AG08395 (cell line): ENCODE measurements at regions not wholly inside any gene's neighbourhood (a gene's known extent, or its start where the extent isn't known, plus 50 kb on each side); places are given as distances from the start of the nearest gene placed in this dataset.
"Not testable (repeated sequence)": the region's sequence is repeated elsewhere in the genome, so short reads cannot be mapped to it uniquely, and the experiment has no call there.

Experiments used
- DNase-seq: peaks from one replicate; pipeline ENCODE4 v3.0.0; 2012; ENCODE audit warnings: mixed read lengths, low spot score

DNA sequence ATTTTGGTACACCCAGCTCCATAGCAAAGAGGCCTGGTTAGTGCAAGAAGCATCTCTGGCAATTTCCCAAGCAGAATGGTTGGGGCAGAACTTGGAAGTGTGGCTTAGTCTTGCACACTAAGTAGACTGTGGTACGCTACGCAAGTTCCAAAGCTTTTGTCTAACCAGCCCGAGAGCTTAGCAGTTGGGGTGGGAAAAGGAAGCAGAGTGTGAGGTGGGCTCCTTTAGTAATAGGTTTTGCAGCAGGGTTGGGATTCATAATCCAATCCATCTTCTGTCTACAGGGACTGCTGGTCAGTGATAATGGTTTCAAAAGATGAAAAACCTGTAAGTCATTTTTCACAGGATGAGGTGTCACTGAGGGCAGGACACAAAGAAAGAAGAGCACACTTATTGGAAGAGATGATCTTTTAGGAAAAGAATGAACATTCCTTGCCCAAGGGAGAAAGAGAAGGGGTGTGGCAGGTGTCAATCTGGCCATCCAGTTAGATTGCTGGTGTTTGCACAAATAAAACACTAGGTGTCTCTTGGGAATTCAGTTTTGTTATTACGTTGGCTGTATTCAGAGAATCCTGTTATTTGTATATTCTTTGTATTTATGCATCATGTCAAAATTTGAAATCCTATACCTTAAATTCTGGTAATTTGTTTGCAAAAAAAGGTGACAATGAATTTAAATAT, 244.3 kb downstream of the GPAT3 start:
- DNase-seq, result no peak

DNA sequence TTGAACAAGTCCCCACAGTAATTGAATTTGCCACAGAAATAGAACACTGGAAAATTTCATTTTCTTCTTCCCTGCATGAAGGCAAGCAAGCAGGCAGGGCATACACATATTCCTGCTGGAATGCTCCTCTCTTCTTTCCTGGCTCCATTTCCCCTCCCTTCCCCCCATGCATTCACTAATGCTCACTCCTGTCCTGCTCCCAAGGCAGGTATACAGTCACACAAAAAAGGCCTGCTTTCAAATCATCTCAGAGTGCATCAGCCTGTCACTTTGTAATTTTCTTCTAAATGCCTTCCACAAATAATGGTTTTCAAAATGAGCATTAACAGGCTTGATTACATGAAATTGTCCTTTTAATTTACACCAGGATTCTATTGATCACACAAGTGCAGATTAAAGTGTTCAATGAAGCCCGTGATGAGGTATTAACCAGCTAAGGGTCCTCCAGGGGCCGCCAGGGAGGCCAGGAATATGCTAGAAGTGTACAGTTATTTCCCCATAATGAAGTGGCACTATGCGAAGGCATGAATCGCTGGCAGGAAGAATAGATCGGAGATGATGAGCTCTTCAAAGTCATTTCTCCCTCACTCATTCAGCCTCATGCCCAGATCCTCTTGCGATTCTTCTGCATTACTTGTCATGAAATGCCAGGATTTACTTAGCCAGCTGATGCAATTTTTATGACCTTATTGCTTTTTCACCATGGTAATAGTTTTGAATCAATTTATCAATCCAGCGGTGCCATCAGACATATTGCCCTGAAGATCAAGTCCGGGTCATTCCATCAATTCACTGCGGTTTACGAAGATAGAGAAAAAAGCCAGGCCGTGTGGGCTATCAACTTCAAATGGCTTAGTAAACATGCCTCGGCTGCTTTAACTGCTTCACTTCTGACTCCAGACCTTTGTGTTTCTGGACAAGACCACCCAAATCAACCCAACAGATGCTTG, 243.5 kb downstream of the GPAT3 start:
- DNase-seq, result no peak

DNA sequence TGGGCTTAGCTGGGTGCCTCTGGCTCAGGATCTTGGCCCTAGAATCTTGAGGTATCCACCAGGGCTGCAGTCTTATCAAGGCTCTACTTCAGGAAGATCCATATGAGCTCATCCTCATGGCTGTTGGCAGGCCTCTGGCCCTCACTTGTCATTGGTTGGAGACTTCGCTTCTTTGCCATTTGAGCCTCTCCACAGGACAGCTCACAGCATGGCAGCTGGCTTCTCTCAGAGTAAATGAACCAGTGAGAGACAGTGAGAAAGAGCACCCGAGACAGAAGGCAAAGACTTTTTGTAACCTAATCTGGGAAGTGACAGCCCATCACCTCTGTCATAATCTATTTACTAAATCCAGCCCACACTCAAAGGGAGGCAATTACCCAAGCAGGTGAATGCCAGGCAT, 236.8 kb downstream of the GPAT3 start:
- no peak for DNase-seq

DNA sequence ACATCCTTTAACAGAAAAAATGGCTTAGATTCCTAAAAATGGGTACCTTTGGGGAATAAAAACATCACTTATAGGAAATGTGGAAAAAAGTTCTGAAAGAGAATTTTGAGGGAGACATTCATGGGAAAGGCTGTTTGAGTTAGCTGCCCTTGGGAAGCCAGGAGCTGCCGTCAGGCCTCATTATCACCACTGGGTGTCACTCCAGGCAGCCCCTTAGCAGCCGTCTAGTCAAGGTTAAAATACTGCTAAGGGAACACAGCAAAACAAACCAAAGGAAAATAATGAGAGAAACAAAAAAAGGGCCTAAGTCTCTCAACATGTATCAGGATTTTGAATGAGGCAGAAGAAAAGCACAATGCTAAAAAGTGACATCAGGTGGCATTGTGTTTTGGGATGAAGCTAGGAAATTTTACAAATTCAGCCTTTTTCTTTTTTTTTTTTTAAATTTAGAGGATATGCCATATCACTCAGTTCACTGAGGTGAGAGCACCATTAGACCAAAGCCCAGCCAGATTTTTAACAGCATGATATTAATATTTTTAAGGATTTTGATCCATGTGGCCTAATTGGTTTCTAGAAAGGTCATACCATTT, 235.3 kb downstream of the GPAT3 start:
- peak; percentile 88 for DNase-seq

DNA sequence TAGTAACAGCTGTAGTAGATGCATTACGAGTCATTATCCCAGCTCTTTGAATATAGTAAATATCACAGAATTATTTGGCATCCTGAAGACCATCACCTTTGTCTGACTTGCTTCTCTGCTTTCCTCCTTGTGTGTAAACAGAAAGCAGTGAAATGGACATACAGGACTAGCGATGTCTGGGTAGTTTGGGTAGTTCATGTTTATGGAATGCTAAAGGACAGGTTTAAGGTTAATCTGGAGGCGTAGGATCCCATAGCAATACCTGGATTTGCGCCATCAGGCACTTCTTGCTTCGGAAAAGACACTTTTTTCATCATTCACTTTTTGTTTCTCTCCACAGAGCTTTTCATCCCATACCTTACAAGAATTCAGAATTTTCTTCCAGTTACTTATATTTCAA, 232.2 kb downstream of the GPAT3 start:
- no peak for DNase-seq

DNA sequence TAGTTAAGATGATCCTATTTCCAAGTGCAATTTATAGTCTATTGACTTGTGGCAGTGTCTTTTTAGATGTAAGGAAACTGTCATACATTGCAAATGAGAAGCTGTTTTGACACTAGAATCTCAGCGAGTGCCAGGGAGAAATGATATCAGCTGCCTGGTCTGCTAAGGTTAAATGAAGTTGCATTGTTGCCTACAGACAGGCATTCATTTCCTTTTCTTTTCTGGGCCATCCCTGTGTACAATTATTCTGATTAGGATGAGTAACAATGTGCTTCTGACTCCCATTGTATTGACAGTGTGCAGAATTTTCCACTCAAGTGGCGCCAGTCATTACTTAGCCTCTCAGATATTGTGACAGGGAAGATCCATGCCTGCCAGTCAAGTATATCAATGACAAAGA, 231.2 kb downstream of the GPAT3 start:
- no peak for DNase-seq

DNA sequence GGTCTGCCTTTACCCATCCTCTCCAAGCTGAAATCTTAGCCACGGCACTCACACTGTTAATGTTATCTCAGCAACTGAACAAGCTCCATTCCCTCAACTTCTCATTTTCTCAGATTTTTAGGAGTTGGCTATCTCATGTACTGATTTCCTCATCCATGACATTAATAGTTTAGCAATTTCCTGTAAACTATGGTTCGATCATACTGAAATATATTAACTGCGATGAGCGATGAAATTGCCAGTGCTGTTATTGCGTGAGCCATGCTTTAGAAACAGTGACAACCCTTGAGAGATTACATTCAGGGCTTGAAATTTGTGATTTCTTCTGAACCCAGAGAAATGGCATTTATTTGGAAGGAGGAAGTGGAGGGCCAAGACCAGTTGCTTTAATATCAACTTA, 223.7 kb downstream of the GPAT3 start:
- DNase-seq, result no peak

DNA sequence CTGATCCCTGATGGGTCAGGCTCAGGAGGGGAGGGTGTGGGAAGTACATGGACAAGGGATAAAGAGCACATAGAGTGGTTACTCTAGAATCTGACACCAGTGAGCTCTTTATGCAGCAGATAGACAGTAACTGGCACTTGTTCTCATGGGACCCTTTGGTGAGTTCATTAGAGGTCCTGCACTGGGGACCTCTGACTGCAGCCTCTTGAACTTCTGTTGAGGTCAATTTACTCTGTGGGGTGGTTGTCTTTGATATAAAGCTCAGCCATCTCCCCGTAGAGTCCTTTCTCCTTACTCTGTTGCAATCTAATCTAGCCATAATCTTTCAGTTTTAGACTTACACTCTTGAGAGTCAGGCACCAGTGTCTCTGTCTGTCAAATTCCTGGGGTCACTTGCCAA, 222.4 kb downstream of the GPAT3 start:
- DNase-seq, result no peak

DNA sequence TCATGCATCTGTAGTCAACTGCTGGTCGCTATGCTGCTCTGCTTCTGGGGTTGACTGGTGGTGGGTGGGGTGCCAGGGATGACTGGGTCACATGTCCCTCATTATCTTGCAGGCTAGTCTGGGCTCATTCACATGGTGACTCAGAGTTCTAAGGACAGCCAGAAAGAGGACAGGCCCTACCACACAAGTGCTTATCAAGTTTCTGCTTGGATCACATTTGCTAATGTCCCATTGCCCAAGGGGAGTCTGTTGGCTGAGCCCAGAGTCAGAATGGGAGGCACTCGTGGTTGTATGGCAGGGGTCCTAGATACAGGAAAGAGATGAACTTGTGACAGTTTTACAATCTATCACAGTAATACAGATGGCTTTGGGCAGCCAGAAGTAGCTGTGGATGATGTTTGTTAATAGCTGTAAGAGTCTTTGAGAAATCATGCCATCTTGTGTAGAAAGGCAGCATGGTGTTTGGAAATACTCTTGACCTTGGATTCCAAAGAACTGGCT, 221.3 kb downstream of the GPAT3 start:
- DNase-seq, result peak; percentile 70

DNA sequence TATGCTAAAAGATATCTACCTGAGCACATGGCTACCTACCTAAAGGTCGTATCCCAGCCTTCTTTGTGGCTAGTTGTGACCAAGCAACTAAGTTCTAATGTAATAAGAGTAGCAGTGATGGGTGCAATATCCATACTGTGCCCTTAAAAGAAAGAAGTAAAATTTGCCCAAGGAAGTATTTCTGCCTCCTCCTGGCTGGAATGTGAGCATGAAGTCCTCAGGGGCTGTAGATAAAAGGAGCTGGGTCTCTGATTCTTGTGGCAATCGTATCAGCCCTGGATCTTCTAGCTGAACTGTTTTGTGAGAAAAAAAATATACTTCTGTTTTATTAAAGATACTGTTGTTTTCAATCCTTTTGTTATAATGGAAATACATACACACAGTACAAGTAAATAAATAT, 217.4 kb downstream of the GPAT3 start:
- no peak for DNase-seq

DNA sequence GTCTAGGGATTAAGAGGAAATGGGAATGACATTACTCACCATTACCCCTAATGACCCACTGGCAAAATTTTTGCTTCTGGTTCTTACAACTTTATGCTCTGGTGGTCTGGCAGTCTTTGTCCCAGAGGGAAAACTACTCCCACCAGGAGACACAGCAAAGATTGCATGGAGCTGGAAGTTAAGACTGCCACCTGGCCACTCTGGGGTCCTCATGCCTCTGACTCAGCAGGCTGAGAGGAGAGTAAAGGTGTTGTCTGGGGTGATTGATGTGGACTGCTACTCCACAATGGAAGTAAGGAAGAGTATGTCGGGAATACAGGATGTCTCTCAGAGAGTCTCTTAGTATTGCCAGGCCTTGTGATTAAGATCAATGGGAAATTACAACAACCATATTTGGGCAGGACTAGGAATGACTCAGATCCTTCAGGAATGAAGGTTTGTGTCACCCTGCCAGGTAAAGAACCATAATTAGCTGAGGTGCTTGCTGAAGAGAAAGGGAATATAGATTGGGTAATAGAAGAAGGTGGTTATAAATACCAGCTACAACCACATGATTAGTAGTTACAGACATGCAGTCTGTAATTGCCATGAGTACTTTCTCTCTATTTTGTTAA, 215.5 kb downstream of the GPAT3 start:
- no peak for DNase-seq

DNA sequence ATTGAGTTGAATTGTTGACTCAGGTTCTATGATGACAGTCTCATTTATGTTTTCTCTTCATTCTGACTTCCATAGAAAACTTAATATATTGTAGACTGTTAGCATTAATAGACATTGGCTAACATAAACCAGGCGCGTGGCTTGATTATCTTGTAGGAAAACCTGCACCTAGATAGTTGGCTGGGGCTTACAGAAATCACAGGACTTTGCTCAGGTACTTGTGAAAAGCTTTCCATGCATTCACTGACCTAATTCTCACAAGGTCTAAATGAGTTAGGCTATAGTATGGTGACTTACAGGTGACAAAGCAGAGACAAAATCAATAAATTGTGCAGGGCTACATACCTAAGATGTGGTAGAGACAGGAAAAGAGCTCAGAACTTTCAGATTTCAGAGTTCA, 212.8 kb downstream of the GPAT3 start:
- DNase-seq, result no peak

DNA sequence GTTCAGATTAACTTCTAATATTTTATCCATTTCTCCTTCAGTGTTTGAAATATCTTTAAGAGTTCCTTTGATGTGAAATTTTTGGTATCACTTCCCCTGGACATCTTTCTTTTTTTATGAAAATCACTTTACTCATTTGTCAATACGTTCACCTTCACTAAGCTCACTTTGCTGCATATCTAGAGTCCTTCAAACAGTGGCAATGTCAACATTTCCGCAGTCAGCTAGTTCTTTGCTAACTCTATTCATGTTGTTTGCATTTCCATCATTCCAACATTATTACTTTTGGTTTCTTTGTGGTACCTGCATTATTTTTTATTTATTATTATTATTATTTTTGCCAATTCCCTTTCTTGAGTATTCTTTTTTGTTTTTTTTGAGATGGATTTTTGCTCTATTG, 203.0 kb downstream of the GPAT3 start:
- no peak for DNase-seq

DNA sequence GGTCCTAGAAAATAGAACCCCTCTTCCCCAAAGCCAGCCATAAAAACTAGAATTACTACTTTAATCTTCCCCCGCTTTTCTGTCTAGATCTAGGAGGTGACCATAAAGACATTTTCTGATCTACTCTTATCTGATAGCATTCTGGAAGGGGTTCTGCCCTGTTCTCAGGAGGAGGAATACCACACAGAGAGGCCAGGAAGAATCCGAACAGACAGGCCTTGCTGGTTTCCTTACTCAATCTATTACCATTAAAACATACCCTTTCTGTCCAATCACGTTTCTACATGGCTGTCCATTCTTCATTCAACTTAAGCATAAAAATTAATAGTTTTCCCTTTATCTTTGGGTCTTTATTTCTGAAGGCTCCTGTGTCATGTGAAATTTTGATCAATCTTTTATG, 198.7 kb downstream of the GPAT3 start:
- DNase-seq, result no peak

DNA sequence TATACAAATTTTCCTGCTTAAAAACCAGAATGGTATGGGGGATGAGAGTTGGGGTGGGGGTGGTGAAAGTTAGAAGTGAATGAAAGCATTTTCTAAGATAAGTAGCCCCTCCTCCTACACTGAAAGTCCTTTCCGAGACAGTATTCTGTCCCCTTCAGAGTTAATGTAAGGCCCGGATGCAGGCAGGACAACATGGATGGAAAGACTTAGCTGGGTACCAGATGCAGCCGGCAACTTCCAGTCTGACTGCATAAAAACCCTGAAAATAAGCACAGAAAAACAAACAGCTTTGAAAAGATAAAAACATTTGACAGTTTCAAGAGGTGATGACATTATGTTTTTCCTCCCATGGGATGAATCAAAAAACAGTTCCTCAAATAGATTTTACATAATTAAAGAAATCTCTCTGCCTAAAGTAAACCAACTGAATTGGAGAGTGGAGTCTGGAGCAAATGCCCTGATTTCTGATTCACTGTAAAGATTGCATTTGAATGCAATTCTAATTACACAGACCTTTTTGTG, 196.3 kb downstream of the GPAT3 start:
- DNase-seq, result no peak

DNA sequence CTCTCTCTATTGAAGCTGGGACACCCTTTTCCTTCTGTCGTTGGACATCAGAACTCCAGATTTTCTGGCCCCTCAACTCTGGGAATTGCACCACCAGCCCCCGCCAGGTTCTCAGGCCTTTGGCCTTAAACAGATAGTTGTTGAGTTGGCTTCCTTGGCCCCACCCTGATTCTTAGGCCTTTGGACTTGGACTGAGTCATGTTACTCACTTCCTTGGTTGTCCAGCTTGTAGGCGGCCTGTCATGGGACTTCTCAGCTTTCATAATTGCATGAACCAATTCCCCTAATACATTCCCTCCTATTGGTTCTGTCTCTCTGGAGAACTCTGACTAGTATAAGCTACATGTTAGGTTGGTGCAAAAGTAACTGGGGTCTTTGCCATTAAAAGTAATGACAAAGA, 195.7 kb downstream of the GPAT3 start:
- DNase-seq, result peak; percentile 7

DNA sequence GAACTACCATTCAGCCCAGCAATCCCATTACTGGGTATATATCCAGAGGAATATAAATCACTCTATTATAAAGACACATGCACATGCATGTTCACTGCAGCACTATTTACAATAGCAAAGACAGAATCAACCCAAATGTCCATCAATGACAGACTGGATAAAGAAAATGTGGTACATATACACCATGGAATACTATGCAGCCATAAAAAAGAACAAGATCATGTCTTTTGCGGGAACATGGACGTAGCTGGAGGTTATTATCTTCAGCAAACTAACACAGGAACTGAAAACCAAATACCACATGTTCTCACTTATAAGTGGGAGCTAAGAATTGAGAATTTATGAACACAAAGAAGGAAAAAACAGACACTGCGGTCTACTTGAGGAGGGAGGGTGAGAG, 195.1 kb downstream of the GPAT3 start:
- DNase-seq, result not testable (repeated sequence)

DNA sequence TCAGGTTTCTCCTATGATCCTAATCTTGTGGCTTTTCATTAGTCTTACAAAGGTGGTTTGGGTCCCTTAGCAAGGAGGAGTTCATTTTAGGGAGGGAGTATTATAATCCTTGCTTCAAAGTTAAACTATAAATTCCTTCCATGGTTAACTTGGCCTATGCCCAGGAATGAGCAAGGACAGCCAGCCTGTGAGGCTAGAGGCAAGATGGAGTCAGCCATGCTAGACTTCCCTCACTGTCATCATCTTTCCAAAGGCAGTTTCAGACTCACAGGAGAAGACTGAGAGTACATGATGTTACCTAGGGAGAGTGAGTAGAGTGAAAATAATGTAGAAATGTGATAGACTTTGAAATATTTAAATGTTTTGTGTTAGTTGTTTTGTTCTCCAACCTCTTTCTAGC, 192.3 kb downstream of the GPAT3 start:
- DNase-seq, result no peak

DNA sequence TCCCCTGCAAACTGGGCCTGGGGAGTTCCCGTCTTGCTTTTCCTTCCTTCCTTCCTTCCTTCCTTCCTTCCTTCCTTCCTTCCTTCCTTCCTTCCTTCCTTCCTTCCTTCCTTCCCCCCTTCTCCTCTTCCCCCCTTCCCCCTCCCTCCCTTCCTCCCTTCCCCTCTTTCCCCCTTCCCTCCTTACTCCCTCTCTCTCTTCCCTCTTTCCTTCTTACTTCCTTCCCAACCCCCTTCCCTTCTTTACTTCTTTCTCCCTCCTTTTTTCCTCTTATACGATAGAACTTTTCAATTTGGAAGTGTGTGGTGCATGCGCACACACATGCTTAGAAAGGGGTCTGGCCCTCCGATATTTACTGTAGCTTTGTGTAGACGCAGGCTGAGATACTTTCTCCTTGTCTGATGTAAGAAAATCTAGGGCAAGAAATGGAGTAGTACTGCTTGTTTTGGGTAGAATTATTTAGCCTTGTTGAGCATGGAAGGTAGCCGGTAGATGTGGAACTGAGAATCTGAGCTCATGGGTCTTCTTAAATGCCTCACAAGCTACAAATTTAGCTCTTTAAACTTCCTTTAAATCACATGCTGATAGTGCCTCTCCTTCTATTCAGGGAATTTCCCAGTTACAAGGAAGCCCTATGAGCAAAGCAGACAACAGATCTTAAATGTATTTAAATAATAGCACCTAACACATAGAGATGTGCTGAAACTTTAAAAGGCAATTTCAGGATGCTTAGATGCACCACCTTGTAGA, 189.6 kb downstream of the GPAT3 start:
- DNase-seq, result no peak

DNA sequence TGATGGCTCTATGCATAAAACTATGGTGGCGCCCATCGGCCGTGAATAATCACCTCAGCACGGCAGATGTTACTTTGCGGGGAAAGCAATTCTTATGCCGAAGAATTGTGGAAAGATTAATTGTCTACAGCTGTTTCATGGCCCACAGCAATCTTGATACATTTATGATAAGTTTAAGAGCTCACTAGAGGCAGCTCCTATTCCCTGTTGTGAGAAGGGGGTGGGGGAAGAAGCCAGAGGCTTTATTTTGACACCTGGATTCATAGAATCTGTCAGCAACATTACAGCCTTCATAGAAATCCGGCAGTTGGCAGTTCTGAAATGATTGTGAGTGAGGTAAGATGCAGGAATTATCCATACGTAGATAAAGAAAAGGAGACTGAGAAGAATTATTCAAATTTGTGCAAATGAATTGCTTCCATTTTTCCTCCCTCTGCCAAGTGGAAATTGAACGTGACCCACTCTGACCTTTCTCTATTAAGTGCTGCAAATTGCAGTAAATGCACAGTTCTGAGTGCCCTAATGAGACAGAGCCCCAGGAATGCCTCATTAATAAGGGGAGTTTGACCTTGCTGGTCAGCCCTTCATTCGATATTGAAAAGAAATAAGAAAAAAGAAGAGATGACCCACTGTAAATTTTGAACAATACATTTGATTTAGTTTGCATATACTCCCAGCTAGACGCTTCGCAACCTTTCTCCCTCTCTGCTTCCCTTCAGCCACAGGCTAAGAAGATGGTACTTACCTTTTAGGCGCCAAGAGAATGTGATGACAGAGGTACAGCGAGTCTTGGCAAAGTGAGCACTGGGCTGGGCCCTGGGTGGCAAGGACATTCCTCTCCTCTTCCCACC, 188.8 kb downstream of the GPAT3 start:
- no peak for DNase-seq

DNA sequence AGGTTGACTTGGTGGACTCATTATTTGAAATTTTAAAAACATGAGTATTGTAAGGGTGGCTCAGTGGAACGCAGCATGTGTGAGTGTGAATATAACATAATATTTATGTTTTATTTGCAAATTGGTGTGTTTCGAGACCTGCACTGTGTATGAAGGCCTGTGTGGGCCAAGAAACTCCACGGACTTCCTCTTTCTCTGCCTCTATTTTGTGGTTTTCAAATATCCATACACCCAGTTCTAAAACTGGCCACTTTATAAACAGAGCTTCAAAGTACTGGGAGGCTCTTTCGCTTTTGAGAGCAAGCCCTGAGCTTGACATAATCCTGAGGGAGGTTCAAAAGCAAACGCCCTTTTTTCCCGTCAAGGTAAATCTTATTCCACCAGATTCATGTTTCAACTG, 187.7 kb downstream of the GPAT3 start:
- no peak for DNase-seq
